ENCODE measurements at regions not wholly inside any gene's neighbourhood (a gene's known extent, or its start where the extent isn't known, plus 50 kb on each side); places are given as distances from the start of the nearest gene placed in this dataset.

GRCh38 chr2:111226876-111227700 is 106.4 kb downstream of the BCL2L11 start:
- H3K4me3 ChIP-seq, result no peak overlapping the region
- TF ChIP-seq CTCF (IDR thresholded peaks at IDR 0.05), result no peak
- H3K27ac ChIP-seq, result no peak overlapping the region
- no peak for DNase-seq (ENCODE audit: low spot score)

- H3K27ac ChIP-seq, result no peak overlapping the region
- DNase-seq (ENCODE audit: low spot score), result no peak
- H3K4me3 ChIP-seq, result no peak overlapping the region
- TF ChIP-seq CTCF (IDR thresholded peaks at IDR 0.05), result no peak
Observed at GRCh38 chr2:111227716-111228141, 107.0 kb downstream of the BCL2L11 start.

- no peak for TF ChIP-seq CTCF (IDR thresholded peaks at IDR 0.05)
- no peak overlapping the region for H3K27ac ChIP-seq
- no peak overlapping the region for H3K4me3 ChIP-seq
- DNase-seq (ENCODE audit: low spot score), result no peak
Observed at GRCh38 chr2:111231532-111232252, 111.0 kb downstream of the BCL2L11 start.

- TF ChIP-seq CTCF (IDR thresholded peaks at IDR 0.05), result no peak
- Histone ChIP-seq H3K4me3 (no peak overlapping the region), H3K27ac (no peak overlapping the region)
- no peak for DNase-seq (ENCODE audit: low spot score)
Observed at GRCh38 chr2:111235192-111236015, 114.7 kb downstream of the BCL2L11 start.

- no peak overlapping the region for H3K27ac ChIP-seq
- TF ChIP-seq CTCF (IDR thresholded peaks at IDR 0.05), result no peak
- no peak overlapping the region for H3K4me3 ChIP-seq
- DNase-seq (ENCODE audit: low spot score), result no peak
Observed at GRCh38 chr2:111236025-111236424, 115.3 kb downstream of the BCL2L11 start.

- no peak for TF ChIP-seq CTCF (IDR thresholded peaks at IDR 0.05)
- no peak for DNase-seq (ENCODE audit: low spot score)
- Histone ChIP-seq H3K4me3 (no peak overlapping the region), H3K27ac (no peak overlapping the region)
Observed at GRCh38 chr2:111238296-111238695, 117.6 kb downstream of the BCL2L11 start.

All from coronary artery (tissue), 2 donors.